Rectal smooth muscle tissue (tissue), 1 donor: ENCODE measurements at regions not wholly inside any gene's neighbourhood (a gene's known extent, or its start where the extent isn't known, plus 50 kb on each side); places are given as distances from the start of the nearest gene placed in this dataset.

Experiments used
- H3K27ac ChIP-seq: one replicate; pipeline ENCODE4 v1.7.0; 2013; ENCODE audit warnings: low read depth, low read length, inconsistent platforms
- H3K27me3 ChIP-seq: one replicate; pipeline ENCODE4 v1.7.0; 2013; ENCODE audit warnings: low read length; ENCODE audit not compliant: control insufficient read depth, insufficient read depth
- H3K36me3 ChIP-seq: one replicate; pipeline ENCODE4 v1.7.0; 2013; ENCODE audit warnings: low read length; ENCODE audit not compliant: control insufficient read depth, insufficient read depth
- H3K4me1 ChIP-seq: one replicate; pipeline ENCODE4 v1.7.0; 2013; ENCODE audit warnings: low read length; ENCODE audit not compliant: control insufficient read depth, insufficient read depth
- H3K4me3 ChIP-seq: one replicate; pipeline ENCODE4 v1.7.0; 2013; ENCODE audit warnings: low read length
- H3K9ac ChIP-seq: one replicate; pipeline ENCODE4 v1.7.0; 2013; ENCODE audit warnings: low read length

DNA sequence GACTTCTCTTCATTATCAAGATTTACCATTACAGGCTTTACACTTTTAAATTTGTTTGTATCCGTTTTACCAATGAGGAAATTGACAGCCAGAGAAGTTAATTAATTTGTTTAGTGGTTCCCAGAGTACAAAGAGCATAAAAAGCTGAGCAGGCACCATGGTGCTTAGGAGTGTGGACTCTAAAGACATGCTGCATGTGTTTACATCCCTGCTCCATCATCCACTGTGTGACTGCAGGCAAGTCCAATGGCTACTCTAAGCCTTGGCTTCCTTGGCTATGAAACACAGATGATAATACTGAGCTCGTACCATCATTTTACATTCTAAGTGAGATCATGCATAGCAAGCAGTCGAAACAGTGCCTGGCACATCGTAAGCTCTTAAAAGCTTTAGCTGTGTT, 108.0 kb upstream of the SLC35G4 start:
- H3K27ac ChIP-seq: no peak overlapping the region
- no peak overlapping the region for H3K4me3 ChIP-seq
- no peak overlapping the region for H3K9ac ChIP-seq
- no peaks in the 10 kb centered on the region for H3K4me1 ChIP-seq
- H3K27me3 ChIP-seq: no peaks in the 10 kb centered on the region
- no peaks in the 10 kb centered on the region for H3K36me3 ChIP-seq

DNA sequence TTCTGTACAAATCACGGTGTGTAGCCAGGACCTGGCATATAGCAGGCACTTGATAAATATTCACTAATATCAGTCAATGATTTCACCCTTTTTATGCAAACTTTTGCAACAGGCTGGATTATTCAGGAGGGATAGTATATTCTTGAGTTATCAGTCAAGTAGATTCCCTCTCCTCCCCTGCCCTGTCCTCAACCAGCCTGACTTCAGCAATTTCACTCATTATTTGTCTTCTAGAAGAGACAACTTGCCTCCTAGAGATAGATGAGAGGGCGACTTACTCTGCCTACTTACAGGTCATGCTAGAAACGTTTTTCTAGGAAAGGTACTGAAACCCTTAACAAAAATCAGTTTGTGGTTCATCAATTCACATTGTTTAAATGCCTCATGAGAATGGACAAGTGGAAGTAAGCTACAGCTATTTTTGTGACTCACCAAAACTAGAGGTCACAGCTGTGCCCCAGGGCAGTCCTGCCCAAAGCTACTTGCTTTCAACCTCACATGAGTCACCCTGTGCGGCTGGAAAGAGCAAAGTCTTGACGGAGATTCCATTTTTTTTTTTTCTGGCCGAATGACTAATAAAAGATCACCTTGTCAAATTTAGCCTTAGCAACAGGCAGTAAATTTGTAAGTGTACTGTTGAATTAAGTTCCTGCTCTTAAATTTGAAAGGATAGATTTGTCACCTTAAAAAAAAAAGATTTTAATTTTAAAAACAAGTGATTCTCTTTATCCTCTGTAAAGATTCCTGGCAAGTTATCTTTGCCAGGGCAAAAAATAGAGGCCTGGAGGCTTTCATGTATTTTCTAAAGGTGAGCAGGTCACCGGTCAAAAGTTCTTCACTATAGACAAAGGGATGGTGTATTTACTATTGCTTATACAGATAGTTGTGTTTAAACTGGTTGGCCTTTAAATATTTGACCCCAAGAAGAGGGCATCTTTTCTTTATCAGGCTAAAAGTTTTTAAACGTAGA, 109.0 kb upstream of the SLC35G4 start:
- H3K27ac ChIP-seq: no peak overlapping the region

GRCh38 chr18:11498821-11499220, 110.6 kb upstream of the SLC35G4 start:
- Histone ChIP-seq H3K4me3 (no peak overlapping the region), H3K27me3 (no peaks in the 10 kb centered on the region), H3K27ac (no peak overlapping the region), H3K36me3 (no peaks in the 10 kb centered on the region), H3K9ac (no peak overlapping the region), H3K4me1 (no peaks in the 10 kb centered on the region)

More for the DNA sequence above, 109.0 kb upstream of the SLC35G4 start:
- Histone ChIP-seq H3K4me3 (no peak overlapping the region), H3K27me3 (no peaks in the 10 kb centered on the region), H3K36me3 (no peaks in the 10 kb centered on the region), H3K9ac (no peak overlapping the region), H3K4me1 (no peaks in the 10 kb centered on the region)

DNA sequence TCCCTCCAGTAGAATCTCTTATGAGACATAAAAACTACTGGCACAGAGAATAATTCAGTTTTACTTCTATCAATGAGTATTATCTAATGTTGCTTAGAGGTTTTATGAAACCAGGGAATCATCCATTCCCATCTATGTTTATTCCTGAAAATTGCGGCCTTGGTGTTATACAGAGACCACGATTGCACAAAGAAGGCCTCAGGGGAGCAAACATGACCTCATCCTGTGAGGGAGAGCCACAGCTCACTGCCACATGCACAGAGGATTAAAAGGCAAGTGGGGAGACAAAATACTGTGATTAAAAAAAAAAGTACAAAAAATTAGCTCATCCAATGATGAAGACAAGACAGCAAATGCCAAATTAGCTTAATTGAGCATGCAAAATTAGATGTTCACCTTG, 111.8 kb upstream of the SLC35G4 start:
- no peak overlapping the region for H3K27ac ChIP-seq
- H3K36me3 ChIP-seq: no peaks in the 10 kb centered on the region
- H3K9ac ChIP-seq: no peak overlapping the region
- no peaks in the 10 kb centered on the region for H3K27me3 ChIP-seq
- H3K4me3 ChIP-seq: no peak overlapping the region
- no peaks in the 10 kb centered on the region for H3K4me1 ChIP-seq

DNA sequence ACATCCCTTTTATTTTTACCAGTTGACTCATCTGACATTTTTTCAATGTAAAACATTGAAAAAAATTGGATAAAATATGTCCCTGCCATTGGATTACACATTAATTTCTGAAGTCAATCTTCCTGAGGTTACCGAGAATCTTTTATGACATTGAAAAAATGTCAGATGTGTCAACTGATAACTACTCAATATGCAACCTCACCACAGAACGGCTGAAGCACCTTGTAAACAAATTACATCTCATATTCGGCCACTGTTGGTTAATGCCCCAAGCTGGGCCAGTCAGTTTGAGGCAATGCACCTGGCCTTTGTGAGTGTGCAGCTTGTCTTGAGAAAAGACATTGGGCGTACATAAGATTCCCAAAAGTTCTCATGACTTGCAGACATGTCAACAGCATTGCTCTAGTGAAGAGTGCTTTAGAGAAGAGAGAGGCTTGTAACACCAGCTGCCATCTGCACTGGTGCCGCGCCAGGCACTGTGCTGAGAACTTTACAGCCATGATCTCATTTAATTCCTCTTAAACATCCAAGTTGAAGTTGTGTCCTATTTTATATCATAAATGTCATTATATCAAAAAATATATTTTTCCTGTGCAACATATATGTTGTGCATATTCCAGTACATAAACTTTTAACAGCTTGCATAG, 112.7 kb upstream of the SLC35G4 start:
- Histone ChIP-seq H3K36me3 (no peaks in the 10 kb centered on the region), H3K27me3 (no peaks in the 10 kb centered on the region), H3K9ac (no peak overlapping the region), H3K4me1 (no peaks in the 10 kb centered on the region), H3K4me3 (no peak overlapping the region), H3K27ac (no peak overlapping the region)

- H3K9ac ChIP-seq: no peak overlapping the region
Measured at GRCh38 chr18:11495441-11495840, 114.0 kb upstream of the SLC35G4 start.

GRCh38 chr18:11494107-11494506, 115.3 kb upstream of the SLC35G4 start:
- Histone ChIP-seq H3K4me1 (no peaks in the 10 kb centered on the region), H3K27ac (no peak overlapping the region), H3K9ac (no peak overlapping the region), H3K4me3 (no peak overlapping the region), H3K36me3 (no peaks in the 10 kb centered on the region), H3K27me3 (no peaks in the 10 kb centered on the region)

More at GRCh38 chr18:11495441-11495840, 114.0 kb upstream of the SLC35G4 start:
- Histone ChIP-seq H3K4me3 (no peak overlapping the region), H3K27me3 (no peaks in the 10 kb centered on the region), H3K27ac (no peak overlapping the region), H3K36me3 (no peaks in the 10 kb centered on the region), H3K4me1 (no peaks in the 10 kb centered on the region)

GRCh38 chr18:11489266-11489899, 120.0 kb upstream of the SLC35G4 start:
- no peaks in the 10 kb centered on the region for H3K4me1 ChIP-seq
- H3K9ac ChIP-seq: no peak overlapping the region
- no peak overlapping the region for H3K27ac ChIP-seq
- no peaks in the 10 kb centered on the region for H3K36me3 ChIP-seq
- H3K4me3 ChIP-seq: no peak overlapping the region
- no peaks in the 10 kb centered on the region for H3K27me3 ChIP-seq

- no peaks in the 10 kb centered on the region for H3K27me3 ChIP-seq
- H3K27ac ChIP-seq: no peak overlapping the region
- H3K36me3 ChIP-seq: no peaks in the 10 kb centered on the region
- H3K4me3 ChIP-seq: no peak overlapping the region
- H3K4me1 ChIP-seq: no peaks in the 10 kb centered on the region
- no peak overlapping the region for H3K9ac ChIP-seq
Measured at GRCh38 chr18:11488175-11488574, 121.2 kb upstream of the SLC35G4 start.

DNA sequence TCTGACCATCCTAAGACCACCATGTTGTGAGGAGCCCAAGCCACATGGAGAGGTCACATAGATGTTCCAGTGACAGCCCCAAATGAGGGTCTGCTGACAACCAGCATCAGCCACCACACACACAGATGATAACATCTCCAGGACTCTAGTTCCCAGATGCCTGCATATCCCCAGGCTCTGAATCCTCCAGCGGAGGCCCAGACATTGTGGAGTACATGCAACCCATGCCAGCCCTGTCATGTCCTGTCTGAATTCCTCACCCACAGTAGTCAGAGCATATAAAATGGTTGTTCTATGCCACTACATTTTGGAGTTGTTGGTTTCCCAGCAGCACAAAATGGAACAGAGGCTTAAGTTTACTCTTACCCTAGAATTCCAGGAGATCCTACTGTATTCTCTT, 122.0 kb upstream of the SLC35G4 start:
- H3K4me3 ChIP-seq: no peak overlapping the region
- no peak overlapping the region for H3K27ac ChIP-seq
- no peaks in the 10 kb centered on the region for H3K36me3 ChIP-seq
- no peaks in the 10 kb centered on the region for H3K27me3 ChIP-seq
- no peak overlapping the region for H3K9ac ChIP-seq
- H3K4me1 ChIP-seq: no peaks in the 10 kb centered on the region

GRCh38 chr18:11482271-11482670, 127.1 kb upstream of the SLC35G4 start:
- Histone ChIP-seq H3K36me3 (no peaks in the 10 kb centered on the region), H3K27me3 (no peaks in the 10 kb centered on the region), H3K4me3 (no peak overlapping the region), H3K27ac (no peak overlapping the region), H3K9ac (no peak overlapping the region), H3K4me1 (no peaks in the 10 kb centered on the region)

DNA sequence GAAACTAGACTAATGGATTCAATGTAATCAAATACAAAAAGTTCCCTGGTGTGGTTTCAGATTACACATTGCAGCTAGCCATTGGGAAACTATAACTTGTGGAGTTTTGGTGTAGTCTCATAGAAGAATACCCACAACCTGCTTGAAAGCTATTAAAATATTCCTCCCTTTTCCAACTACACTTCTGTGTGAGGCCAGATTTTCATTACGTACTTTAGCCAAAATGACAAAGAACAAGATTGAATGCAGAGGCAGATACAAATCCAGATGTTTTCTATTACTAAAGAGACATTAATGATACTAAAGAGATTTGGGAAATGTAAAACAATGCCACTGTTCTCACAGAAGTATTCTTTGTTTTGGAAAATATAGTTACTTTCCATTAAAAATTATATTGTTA, 128.7 kb upstream of the SLC35G4 start:
- H3K27me3 ChIP-seq: no peaks in the 10 kb centered on the region
- H3K27ac ChIP-seq: no peak overlapping the region
- H3K4me1 ChIP-seq: no peaks in the 10 kb centered on the region
- H3K9ac ChIP-seq: no peak overlapping the region
- H3K4me3 ChIP-seq: no peak overlapping the region
- H3K36me3 ChIP-seq: no peaks in the 10 kb centered on the region
